ENCODE measurements at regions not wholly inside any gene's neighbourhood (a gene's known extent, or its start where the extent isn't known, plus 50 kb on each side); places are given as distances from the start of the nearest gene placed in this dataset.

- H3K27ac ChIP-seq (ENCODE audit: insufficient read depth, low read length) = no peak overlapping the region
- H3K27me3 ChIP-seq (ENCODE audit: control insufficient read depth, insufficient read depth, low read length) = no peaks in the 10 kb centered on the region
- H3K4me2 ChIP-seq (ENCODE audit: extremely low read depth, insufficient read depth, low read length) = no peak overlapping the region
- H4K20me1 ChIP-seq (ENCODE audit: control insufficient read depth, extremely low read depth, insufficient read depth, low read length) = no peaks in the 10 kb centered on the region
- TF ChIP-seq EZH2 (IDR thresholded peaks at IDR 0.05; ENCODE audit: low read length, missing control alignments) = no peak
- no peak for TF ChIP-seq CTCF (conservative IDR thresholded peaks at IDR 0.05 in 1 of 2, IDR thresholded peaks at IDR 0.05 in 1 of 2; ENCODE audit: low read depth in 1 of 2, low read length in 2 of 2)
- H3K4me1 ChIP-seq (ENCODE audit: control insufficient read depth, extremely low read depth, insufficient read depth, low read length) = no peaks in the 10 kb centered on the region
- H3K4me3 ChIP-seq (replicated peaks in 1 of 4; ENCODE audit: control extremely low read depth in 1 of 4, insufficient read depth in 1 of 4, low read depth in 3 of 4, low read length in 4 of 4) = no peak overlapping the region
- H3K36me3 ChIP-seq (ENCODE audit: control insufficient read depth, insufficient read depth, low read length) = no peaks in the 10 kb centered on the region
- H2AFZ ChIP-seq (ENCODE audit: low read length) = no peak overlapping the region
- no peak for DNase-seq (ENCODE audit: low read depth in 2 of 2)
- no peaks in the 10 kb centered on the region for H3K9me3 ChIP-seq (ENCODE audit: control insufficient read depth, insufficient read depth, low read depth, low read length)
- no peak overlapping the region for H3K9ac ChIP-seq (ENCODE audit: insufficient read depth, low read length)
- no peaks in the 10 kb centered on the region for H3K79me2 ChIP-seq (ENCODE audit: control insufficient read depth, insufficient read depth, low read length)
Observed at GRCh38 chr15:98232761-98233160, 272.3 kb downstream of the ARRDC4 start.

GRCh38 chr15:98233873-98234272 is 273.4 kb downstream of the ARRDC4 start:
- H3K27me3 ChIP-seq (ENCODE audit: control insufficient read depth, insufficient read depth, low read length) = no peaks in the 10 kb centered on the region
- no peak for DNase-seq (ENCODE audit: low read depth in 2 of 2)
- no peak overlapping the region for H3K9ac ChIP-seq (ENCODE audit: insufficient read depth, low read length)
- no peaks in the 10 kb centered on the region for H3K36me3 ChIP-seq (ENCODE audit: control insufficient read depth, insufficient read depth, low read length)
- no peak overlapping the region for H3K4me3 ChIP-seq (replicated peaks in 1 of 4; ENCODE audit: control extremely low read depth in 1 of 4, insufficient read depth in 1 of 4, low read depth in 3 of 4, low read length in 4 of 4)
- no peaks in the 10 kb centered on the region for H3K9me3 ChIP-seq (ENCODE audit: control insufficient read depth, insufficient read depth, low read depth, low read length)
- TF ChIP-seq CTCF (conservative IDR thresholded peaks at IDR 0.05 in 1 of 2, IDR thresholded peaks at IDR 0.05 in 1 of 2; ENCODE audit: low read depth in 1 of 2, low read length in 2 of 2) (no peak), EZH2 (IDR thresholded peaks at IDR 0.05; ENCODE audit: low read length, missing control alignments) (no peak)
- no peaks in the 10 kb centered on the region for H3K79me2 ChIP-seq (ENCODE audit: control insufficient read depth, insufficient read depth, low read length)
- no peak overlapping the region for H3K27ac ChIP-seq (ENCODE audit: insufficient read depth, low read length)
- no peaks in the 10 kb centered on the region for H4K20me1 ChIP-seq (ENCODE audit: control insufficient read depth, extremely low read depth, insufficient read depth, low read length)
- no peak overlapping the region for H3K4me2 ChIP-seq (ENCODE audit: extremely low read depth, insufficient read depth, low read length)
- no peak overlapping the region for H2AFZ ChIP-seq (ENCODE audit: low read length)
- H3K4me1 ChIP-seq (ENCODE audit: control insufficient read depth, extremely low read depth, insufficient read depth, low read length) = no peaks in the 10 kb centered on the region

- Histone ChIP-seq H2AFZ (ENCODE audit: low read length) (no peak overlapping the region), H4K20me1 (ENCODE audit: control insufficient read depth, extremely low read depth, insufficient read depth, low read length) (no peaks in the 10 kb centered on the region), H3K79me2 (ENCODE audit: control insufficient read depth, insufficient read depth, low read length) (no peaks in the 10 kb centered on the region), H3K4me1 (ENCODE audit: control insufficient read depth, extremely low read depth, insufficient read depth, low read length) (no peaks in the 10 kb centered on the region), H3K36me3 (ENCODE audit: control insufficient read depth, insufficient read depth, low read length) (no peaks in the 10 kb centered on the region), H3K27me3 (ENCODE audit: control insufficient read depth, insufficient read depth, low read length) (no peaks in the 10 kb centered on the region), H3K9ac (ENCODE audit: insufficient read depth, low read length) (no peak overlapping the region), H3K9me3 (ENCODE audit: control insufficient read depth, insufficient read depth, low read depth, low read length) (no peaks in the 10 kb centered on the region), H3K4me2 (ENCODE audit: extremely low read depth, insufficient read depth, low read length) (no peak overlapping the region), H3K27ac (ENCODE audit: insufficient read depth, low read length) (no peak overlapping the region), H3K4me3 (replicated peaks in 1 of 4; ENCODE audit: control extremely low read depth in 1 of 4, insufficient read depth in 1 of 4, low read depth in 3 of 4, low read length in 4 of 4) (no peak overlapping the region)
- DNase-seq (ENCODE audit: low read depth in 2 of 2) = no peak
- TF ChIP-seq EZH2 (IDR thresholded peaks at IDR 0.05; ENCODE audit: low read length, missing control alignments) = no peak
Observed at GRCh38 chr15:98240303-98240702, 279.8 kb downstream of the ARRDC4 start.
